IMR-90 (cell line): ENCODE measurements at regions not wholly inside any gene's neighbourhood (a gene's known extent, or its start where the extent isn't known, plus 50 kb on each side); places are given as distances from the start of the nearest gene placed in this dataset.

Source experiments
- ATAC-seq: fragments of 200-7000 bp; cut with Tn5 transposase; 2 replicates; pipeline ENCODE4 v1.9.1; 2020; ENCODE audit warnings: low read depth, mild to moderate bottlenecking, moderate library complexity
- BruUV-seq: library from RNA; stranded (reverse); fragments of 400-500 nt; replicated peaks from 2 replicates; lab custom pipeline; 2021; lab: Mats Ljungman, UMichigan
- CTCF ChIA-PET: fragments of 300-600 bp; formaldehyde crosslinking; extraction: SDS; loops from one replicate; lab custom pipeline; 2021; ENCODE audit warnings: antibody characterized with exemption; lab: Yijun Ruan, JAX
- POLR2A ChIA-PET: fragments of 300-600 bp; sonication (Branson Sonifier 250); formaldehyde crosslinking; loops from one replicate; lab custom pipeline; 2022; ENCODE audit warnings: antibody characterized with exemption; ENCODE audit not compliant: unreplicated experiment; lab: Charles Lee
- DNase-seq: peaks from one replicate; pipeline ENCODE4 v3.0.0; 2013
- H2AFZ ChIP-seq: replicated peaks from 2 replicates; pipeline ENCODE3; 2013; ENCODE audit warnings: low read length, mild to moderate bottlenecking; ENCODE audit not compliant: poor library complexity
- H2AK5ac ChIP-seq: 2 replicates; pipeline ENCODE4 v1.6.1; 2013; ENCODE audit warnings: low read depth, low read length, inconsistent platforms
- H2AK9ac ChIP-seq: replicated peaks from 2 replicates; pipeline ENCODE3; 2013; ENCODE audit warnings: mild to moderate bottlenecking, low read depth, low read length, moderate library complexity; ENCODE audit not compliant: poor library complexity
- H2BK120ac ChIP-seq: 2 replicates; pipeline ENCODE4 v1.6.1; 2013; ENCODE audit warnings: low read depth, low read length, inconsistent platforms
- H2BK15ac ChIP-seq: 3 replicates; pipeline ENCODE4 v1.6.1; 2013; ENCODE audit warnings: low read depth, low read length, inconsistent platforms
- H2BK20ac ChIP-seq: 2 replicates; pipeline ENCODE4 v1.6.1; 2013; ENCODE audit warnings: low read depth, mild to moderate bottlenecking, inconsistent platforms, low read length, moderate library complexity
- H2BK5ac ChIP-seq: 2 replicates; pipeline ENCODE4 v1.6.1; 2013; ENCODE audit warnings: mild to moderate bottlenecking, low read depth, low read length, inconsistent platforms; ENCODE audit not compliant: poor library complexity, severe bottlenecking
- H3K14ac ChIP-seq: replicated peaks from 2 replicates; pipeline ENCODE4 v1.6.1; 2013; ENCODE audit warnings: low read depth, low read length, inconsistent platforms
- H3K18ac ChIP-seq: 2 replicates; pipeline ENCODE4 v1.6.1; 2013; ENCODE audit warnings: low read depth, low read length, control low read depth
- H3K23ac ChIP-seq: 2 replicates; pipeline ENCODE4 v1.6.1; 2013; ENCODE audit warnings: low read depth, low read length, inconsistent platforms
- H3K27ac ChIP-seq: 2 replicates; pipeline ENCODE4 v1.5.1; 2013; ENCODE audit warnings: mild to moderate bottlenecking, control low read depth, low read length; ENCODE audit not compliant: insufficient read depth
- H3K27me3 ChIP-seq: 2 replicates; pipeline ENCODE4 v1.6.1; 2013; ENCODE audit warnings: low read length; ENCODE audit not compliant: control insufficient read depth, insufficient read depth
- H3K36me3 ChIP-seq: 2 replicates; pipeline ENCODE4 v1.6.1; 2013; ENCODE audit warnings: low read length, mixed read lengths; ENCODE audit not compliant: control insufficient read depth, insufficient read depth
- H3K4ac ChIP-seq: 2 replicates; pipeline ENCODE4 v1.6.1; 2013; ENCODE audit warnings: low read depth, low read length, inconsistent platforms
- H3K4me1 ChIP-seq: 2 replicates; pipeline ENCODE4 v1.6.1; 2013; ENCODE audit warnings: low read length, mixed read lengths; ENCODE audit not compliant: control insufficient read depth, insufficient read depth
- H3K4me2 ChIP-seq: 2 replicates; pipeline ENCODE4 v1.6.1; 2013; ENCODE audit warnings: low read depth, mild to moderate bottlenecking, control low read depth, low read length, moderate library complexity
- H3K4me3 ChIP-seq: 2 replicates; pipeline ENCODE4 v1.5.1; 2013; ENCODE audit warnings: low read depth, mild to moderate bottlenecking, control low read depth, low read length, moderate library complexity; ENCODE audit not compliant: insufficient read depth
- H3K56ac ChIP-seq: 2 replicates; pipeline ENCODE4 v1.6.1; 2013; ENCODE audit warnings: low read length, inconsistent platforms; ENCODE audit not compliant: insufficient read depth; ENCODE audit errors: extremely low read depth
- H3K79me1 ChIP-seq, 2 experiments: 2 replicates each; pipeline ENCODE4 v1.6.1; 2013; ENCODE audit warnings: low read length in 2 of 2, inconsistent platforms in 1 of 2, low read depth in 1 of 2
- H3K9ac ChIP-seq: 2 replicates; pipeline ENCODE4 v1.6.1; 2013; ENCODE audit warnings: low read depth, low read length, control low read depth
- H3K9me1 ChIP-seq: 2 replicates; pipeline ENCODE4 v1.6.1; 2013; ENCODE audit warnings: low read length, inconsistent platforms; ENCODE audit not compliant: insufficient read depth
- H3K9me3 ChIP-seq: 2 replicates; pipeline ENCODE4 v1.6.1; 2013; ENCODE audit warnings: low read length; ENCODE audit not compliant: control insufficient read depth, insufficient read depth
- H4K20me1 ChIP-seq: 2 replicates; pipeline ENCODE4 v1.6.1; 2013; ENCODE audit warnings: low read length, inconsistent platforms; ENCODE audit not compliant: insufficient read depth
- H4K5ac ChIP-seq: 2 replicates; pipeline ENCODE4 v1.6.1; 2013; ENCODE audit warnings: mild to moderate bottlenecking, low read depth, low read length, control low read depth
- H4K8ac ChIP-seq, 2 experiments: 2 replicates each; pipeline ENCODE4 v1.6.1; 2013; ENCODE audit warnings: low read depth in 2 of 2, low read length in 2 of 2, control low read depth in 1 of 2, inconsistent platforms in 1 of 2
- H4K91ac ChIP-seq: 2 replicates; pipeline ENCODE4 v1.6.1; 2013; ENCODE audit warnings: low read depth, low read length, inconsistent platforms; ENCODE audit not compliant: insufficient read depth
- FOS ChIP-seq: fragments of 150-350 bp; IDR thresholded peaks from 2 replicates; pipeline ENCODE4 v1.6.1; 2016; ENCODE audit warnings: low read depth, low read length
- MAFK ChIP-seq: IDR thresholded peaks from 2 replicates; pipeline ENCODE4 v1.6.1; 2012; ENCODE audit warnings: low read depth, low read length, improper control_type of control experiment
- dilution Hi-C: fragments of 300-500 bp; cut with HindIII; formaldehyde crosslinking; loops from one replicate; pipeline ENCODE4 v1.14.3; 2018; ENCODE audit warnings: low sequenced_read_pairs; ENCODE audit not compliant: unreplicated experiment
- in situ Hi-C: fragments of 300-500 bp; cut with MboI; formaldehyde crosslinking; loops from 3 replicates; pipeline ENCODE4 v1.14.3; 2019; ENCODE audit warnings: low sequenced_read_pairs, inconsistent platforms, mixed read lengths
- intact Hi-C: fragments of 100-400 bp; cut with micrococcal nuclease; formaldehyde crosslinking; loops from 2 replicates; pipeline ENCODE4 v1.10.0; 2022

DNA sequence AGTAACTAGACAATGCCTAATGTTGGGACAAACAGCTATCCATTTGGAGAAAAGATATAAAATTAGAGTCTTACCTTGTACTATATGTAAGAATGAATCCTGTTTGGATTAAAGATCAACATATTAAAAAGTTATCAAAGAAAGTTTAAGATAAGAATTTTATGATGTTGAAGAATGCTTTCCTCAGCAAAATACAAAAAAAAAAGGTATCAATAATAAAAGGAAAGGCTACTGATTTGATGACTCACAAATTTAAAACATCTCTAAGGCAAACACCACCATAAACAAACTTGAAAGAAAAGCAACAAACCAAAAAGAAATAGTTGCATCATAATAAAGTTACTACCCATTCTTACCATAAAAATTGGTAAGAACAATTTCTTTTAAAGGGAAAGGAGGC is 92.7 kb downstream of the C1D start:
- H4K20me1 ChIP-seq = no peaks in the 10 kb centered on the region
- H3K36me3 ChIP-seq = no peaks in the 10 kb centered on the region
- no peak overlapping the region for H2BK5ac ChIP-seq
- ChIA-PET CTCF (no interaction called here), POLR2A (no interaction called here)
- no peak overlapping the region for H3K18ac ChIP-seq
- no TSS peak for BruUV-seq
- H4K5ac ChIP-seq = no peak overlapping the region
- ATAC-seq (no peak), DNase-seq (no peak)
- no peak overlapping the region for H3K23ac ChIP-seq
- peaks cover 2% of the 10 kb centered on the region; the same call in 1 of the 2 replicates for H3K9me3 ChIP-seq
- H3K4me1 ChIP-seq = no peaks in the 10 kb centered on the region
- dilution Hi-C loops (no loop called here), in situ Hi-C loops (no loop called here), intact Hi-C loops (no loop called here)
- no peak overlapping the region for H2BK120ac ChIP-seq
- H3K79me1 ChIP-seq = no peaks in the 10 kb centered on the region
- H3K56ac ChIP-seq = no peak overlapping the region
- peak; percentile 53 for TF ChIP-seq MAFK
- no peak for TF ChIP-seq FOS
- no peak overlapping the region for H2BK20ac ChIP-seq
- H2AFZ ChIP-seq = no peak overlapping the region
- no peak overlapping the region for H4K91ac ChIP-seq
- no peaks in the 10 kb centered on the region for H3K9me1 ChIP-seq
- H2AK5ac ChIP-seq = no peak overlapping the region
- H4K8ac ChIP-seq = no peak overlapping the region
- H3K4me2 ChIP-seq = no peak overlapping the region
- no peak overlapping the region for H2BK15ac ChIP-seq
- H3K14ac ChIP-seq = no peak overlapping the region
- no peak overlapping the region for H2AK9ac ChIP-seq
- H3K9ac ChIP-seq = no peak overlapping the region
- H3K27me3 ChIP-seq = peaks cover 22% of the 10 kb centered on the region
- H3K4me3 ChIP-seq = no peak overlapping the region
- H3K4ac ChIP-seq = no peak overlapping the region
- no peak overlapping the region for H3K27ac ChIP-seq
